ENCODE measurements at regions not wholly inside any gene's neighbourhood (a gene's known extent, or its start where the extent isn't known, plus 50 kb on each side); places are given as distances from the start of the nearest gene placed in this dataset.

DNA sequence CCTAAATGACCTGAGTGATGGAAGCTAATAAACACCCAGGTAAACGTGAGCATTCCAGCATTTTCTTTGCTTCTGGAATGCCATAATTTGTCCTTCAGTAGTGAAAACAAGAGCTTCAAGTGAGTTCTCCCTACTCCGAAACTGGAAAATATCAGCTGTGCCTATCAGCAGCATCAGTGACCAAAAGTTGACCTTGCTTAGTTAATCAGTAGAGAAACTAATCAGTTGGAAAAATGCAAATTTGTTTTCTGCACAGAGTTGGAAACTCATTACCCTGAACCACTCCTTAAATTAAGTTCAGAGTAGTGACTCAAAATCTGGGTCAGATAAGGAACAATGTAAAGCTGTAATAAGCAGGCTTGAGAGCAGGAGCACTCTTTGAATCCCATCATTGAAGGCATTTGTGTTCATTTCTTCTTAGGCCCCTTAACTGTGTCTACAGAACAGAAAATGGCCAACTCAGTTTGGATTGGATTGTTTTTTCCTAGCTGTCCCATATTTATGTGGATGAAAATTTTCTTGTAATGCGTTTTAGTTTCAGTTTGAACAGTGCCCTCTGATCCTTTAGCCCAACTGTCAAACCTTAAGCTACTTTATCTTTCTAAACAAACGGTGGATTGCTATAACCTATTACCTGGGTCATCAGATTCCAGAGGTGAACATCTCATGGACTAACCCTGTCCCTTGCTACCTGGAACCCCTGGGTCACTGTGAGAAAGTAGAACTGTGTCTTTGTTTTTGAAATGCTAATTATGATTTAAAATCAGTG is 290.4 kb downstream of the TOX3 start:
- no peak overlapping the region for H3K27ac ChIP-seq (ENCODE audit: low read depth in 1 of 2, low read length in 1 of 2)
- TF ChIP-seq CTCF (IDR thresholded peaks at IDR 0.05; ENCODE audit: control extremely low read depth, extremely low read depth), result no peak
- no peak for DNase-seq

GRCh38 chr16:52254746-52255145 is 292.2 kb downstream of the TOX3 start:
- H3K9me3 ChIP-seq (ENCODE audit: control insufficient read depth in 4 of 4, insufficient read depth in 3 of 4, low read length in 3 of 4), result no peaks in the 10 kb centered on the region
- H3K4me1 ChIP-seq (ENCODE audit: control insufficient read depth in 5 of 5, insufficient read depth in 5 of 5, low read length in 5 of 5), result peaks cover 0 to 5% (median 0%) of the 10 kb centered on the region in 5 donors
- 70 to 77% methylated on average over 3 of the region's 3 CpGs for WGBS, 2 donors
- H3K36me3 ChIP-seq (ENCODE audit: control insufficient read depth in 4 of 4, insufficient read depth in 4 of 4, low read length in 4 of 4), result no peaks in the 10 kb centered on the region
- ATAC-seq (ENCODE audit: insufficient read depth, low FRiP score) (no peak), DNase-seq (no peak)
- no peak overlapping the region for H3K9ac ChIP-seq (ENCODE audit: insufficient read depth in 1 of 2, low read length in 2 of 2)
- H3K27ac ChIP-seq (ENCODE audit: low read depth in 1 of 2, low read length in 1 of 2), result no peak overlapping the region
- no peak for TF ChIP-seq CTCF (IDR thresholded peaks at IDR 0.05; ENCODE audit: control extremely low read depth, extremely low read depth)
- no peaks in the 10 kb centered on the region for H3K27me3 ChIP-seq (ENCODE audit: control insufficient read depth in 3 of 3, insufficient read depth in 3 of 3, low read length in 2 of 3)
- no peak overlapping the region for H3K4me3 ChIP-seq

More for the DNA sequence above, 290.4 kb downstream of the TOX3 start:
- Histone ChIP-seq H3K4me1 (ENCODE audit: control insufficient read depth in 5 of 5, insufficient read depth in 5 of 5, low read length in 5 of 5) (peaks cover 0 to 3% (median 0%) of the 10 kb centered on the region in 5 donors), H3K9ac (ENCODE audit: insufficient read depth in 1 of 2, low read length in 2 of 2) (no peak overlapping the region), H3K27me3 (ENCODE audit: control insufficient read depth in 3 of 3, insufficient read depth in 3 of 3, low read length in 2 of 3) (no peaks in the 10 kb centered on the region), H3K9me3 (ENCODE audit: control insufficient read depth in 4 of 4, insufficient read depth in 3 of 4, low read length in 3 of 4) (no peaks in the 10 kb centered on the region), H3K4me3 (no peak overlapping the region), H3K36me3 (ENCODE audit: control insufficient read depth in 4 of 4, insufficient read depth in 4 of 4, low read length in 4 of 4) (no peaks in the 10 kb centered on the region)
- ATAC-seq (ENCODE audit: insufficient read depth, low FRiP score), result no peak
- 72 to 80% methylated on average over 4 of the region's 4 CpGs for WGBS, 2 donors

- DNase-seq (no peak), ATAC-seq (ENCODE audit: insufficient read depth, low FRiP score) (no peak)
- H3K27ac ChIP-seq (ENCODE audit: low read depth in 1 of 2, low read length in 1 of 2), result no peak overlapping the region
- no peaks in the 10 kb centered on the region for H3K36me3 ChIP-seq (ENCODE audit: control insufficient read depth in 4 of 4, insufficient read depth in 4 of 4, low read length in 4 of 4)
- no peak overlapping the region for H3K9ac ChIP-seq (ENCODE audit: insufficient read depth in 1 of 2, low read length in 2 of 2)
- 86 to 90% methylated on average over 2 of the region's 2 CpGs for WGBS, 2 donors
- TF ChIP-seq CTCF (IDR thresholded peaks at IDR 0.05; ENCODE audit: control extremely low read depth, extremely low read depth), result no peak
- no peaks in the 10 kb centered on the region for H3K27me3 ChIP-seq (ENCODE audit: control insufficient read depth in 3 of 3, insufficient read depth in 3 of 3, low read length in 2 of 3)
- no peak overlapping the region for H3K4me3 ChIP-seq
- H3K4me1 ChIP-seq (ENCODE audit: control insufficient read depth in 5 of 5, insufficient read depth in 5 of 5, low read length in 5 of 5), result peaks cover 0 to 5% (median 0%) of the 10 kb centered on the region in 5 donors
- peaks cover 0 to 4% (median under 1%) of the 10 kb centered on the region in 4 donors for H3K9me3 ChIP-seq (ENCODE audit: control insufficient read depth in 4 of 4, insufficient read depth in 3 of 4, low read length in 3 of 4)
Observed at GRCh38 chr16:52252680-52253079, 294.3 kb downstream of the TOX3 start.

Measured in lung (tissue), 11 donors.